ENCODE measurements at regions not wholly inside any gene's neighbourhood (a gene's known extent, or its start where the extent isn't known, plus 50 kb on each side); places are given as distances from the start of the nearest gene placed in this dataset.
A peak's percentile ranks its signal among the peaks of the same experiment; 100 is the strongest.

DNA sequence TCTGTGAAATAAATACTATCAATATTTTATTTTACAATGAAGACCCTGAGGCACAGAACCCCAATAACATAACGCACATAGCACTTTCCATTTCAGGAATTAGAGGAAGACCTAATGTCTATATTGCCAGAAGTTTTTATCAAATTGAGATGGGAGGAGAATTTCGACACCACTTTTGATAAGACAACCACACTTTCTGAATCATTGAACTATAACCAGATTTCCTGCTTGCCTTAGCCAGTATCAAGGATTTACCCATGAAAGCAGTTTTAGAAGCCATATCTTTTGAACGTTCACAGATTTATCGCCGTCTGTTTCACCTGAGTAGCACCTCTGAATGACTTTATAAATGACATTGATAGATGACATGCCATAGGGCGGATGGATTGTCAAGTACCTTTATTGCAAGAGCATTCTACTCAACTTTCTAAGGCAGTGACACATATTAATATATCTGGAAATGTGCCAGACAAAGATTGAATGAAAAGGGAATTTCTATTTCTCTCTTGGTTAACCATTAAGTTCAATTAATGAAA is 768.4 kb downstream of the LTN1 start:
- H3K4me3 ChIP-seq, result no peak overlapping the region
- no peaks in the 10 kb centered on the region for H3K9me3 ChIP-seq
- H3K27me3 ChIP-seq, result no peaks in the 10 kb centered on the region
- H3K4me1 ChIP-seq, result no peaks in the 10 kb centered on the region
- no peaks in the 10 kb centered on the region for H3K36me3 ChIP-seq
- TF ChIP-seq, protein P1, sequence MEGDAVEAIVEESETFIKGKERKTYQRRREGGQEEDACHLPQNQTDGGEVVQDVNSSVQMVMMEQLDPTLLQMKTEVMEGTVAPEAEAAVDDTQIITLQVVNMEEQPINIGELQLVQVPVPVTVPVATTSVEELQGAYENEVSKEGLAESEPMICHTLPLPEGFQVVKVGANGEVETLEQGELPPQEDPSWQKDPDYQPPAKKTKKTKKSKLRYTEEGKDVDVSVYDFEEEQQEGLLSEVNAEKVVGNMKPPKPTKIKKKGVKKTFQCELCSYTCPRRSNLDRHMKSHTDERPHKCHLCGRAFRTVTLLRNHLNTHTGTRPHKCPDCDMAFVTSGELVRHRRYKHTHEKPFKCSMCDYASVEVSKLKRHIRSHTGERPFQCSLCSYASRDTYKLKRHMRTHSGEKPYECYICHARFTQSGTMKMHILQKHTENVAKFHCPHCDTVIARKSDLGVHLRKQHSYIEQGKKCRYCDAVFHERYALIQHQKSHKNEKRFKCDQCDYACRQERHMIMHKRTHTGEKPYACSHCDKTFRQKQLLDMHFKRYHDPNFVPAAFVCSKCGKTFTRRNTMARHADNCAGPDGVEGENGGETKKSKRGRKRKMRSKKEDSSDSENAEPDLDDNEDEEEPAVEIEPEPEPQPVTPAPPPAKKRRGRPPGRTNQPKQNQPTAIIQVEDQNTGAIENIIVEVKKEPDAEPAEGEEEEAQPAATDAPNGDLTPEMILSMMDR (IDR thresholded peaks at IDR 0.05), result no peak
- intact Hi-C loops (cut with DNase I), result no loop called here
- DNase-seq (ENCODE audit: low spot score in 2 of 2), result no peak
- no peak overlapping the region for H3K27ac ChIP-seq

- TF ChIP-seq, protein P1 (IDR thresholded peaks at IDR 0.05), result no peak
- intact Hi-C loops (cut with DNase I), result no loop called here
- H3K27me3 ChIP-seq, result no peaks in the 10 kb centered on the region
- DNase-seq (ENCODE audit: low spot score in 2 of 2), result no peak
- H3K27ac ChIP-seq, result no peak overlapping the region
- H3K36me3 ChIP-seq, result no peaks in the 10 kb centered on the region
- H3K4me3 ChIP-seq, result no peak overlapping the region
- H3K4me1 ChIP-seq, result no peaks in the 10 kb centered on the region
- no peaks in the 10 kb centered on the region for H3K9me3 ChIP-seq
Measured at GRCh38 chr21:28221984-28222383, 770.7 kb downstream of the LTN1 start.

DNA sequence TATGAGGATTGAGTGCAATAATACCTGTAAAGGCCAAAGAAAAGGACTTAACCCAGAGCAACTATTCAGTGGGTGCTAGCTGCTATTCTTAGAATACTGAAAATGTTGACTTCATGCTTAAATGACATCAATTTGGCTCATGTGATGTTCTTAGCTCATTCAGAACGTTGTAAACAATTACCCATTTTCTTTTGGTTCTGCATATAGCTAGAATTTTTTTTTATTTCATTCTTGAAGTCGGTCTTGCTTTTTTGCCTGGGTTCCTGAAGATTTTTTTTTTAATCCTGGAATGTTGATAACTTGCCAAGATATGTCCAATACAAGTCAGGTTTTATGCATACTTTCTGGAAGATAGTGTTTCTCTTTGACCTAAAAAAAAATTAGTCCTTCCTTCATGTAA is 772.0 kb downstream of the LTN1 start:
- TF ChIP-seq, protein P1 (IDR thresholded peaks at IDR 0.05), result no peak
- peaks cover under 1 to 3% of the 10 kb centered on the region in 2 donors for H3K4me1 ChIP-seq
- no peaks in the 10 kb centered on the region for H3K36me3 ChIP-seq
- H3K4me3 ChIP-seq, result no peak overlapping the region
- intact Hi-C loops (cut with DNase I), result no loop called here
- H3K9me3 ChIP-seq, result no peaks in the 10 kb centered on the region
- H3K27ac ChIP-seq, result no peak overlapping the region
- DNase-seq (ENCODE audit: low spot score in 2 of 2), result no peak
- no peaks in the 10 kb centered on the region for H3K27me3 ChIP-seq

- H3K9me3 ChIP-seq, result no peaks in the 10 kb centered on the region
- DNase-seq (ENCODE audit: low spot score in 2 of 2), result no peak
- no peak overlapping the region for H3K27ac ChIP-seq
- intact Hi-C loops (cut with DNase I), result no loop called here
- H3K27me3 ChIP-seq, result no peaks in the 10 kb centered on the region
- no peaks in the 10 kb centered on the region for H3K36me3 ChIP-seq
- H3K4me3 ChIP-seq, result no peak overlapping the region
- TF ChIP-seq, protein P1 (IDR thresholded peaks at IDR 0.05), result no peak
- H3K4me1 ChIP-seq, result peaks cover 3 to 13% of the 10 kb centered on the region in 2 donors
Measured at GRCh38 chr21:28216976-28217523, 775.6 kb downstream of the LTN1 start.

DNA sequence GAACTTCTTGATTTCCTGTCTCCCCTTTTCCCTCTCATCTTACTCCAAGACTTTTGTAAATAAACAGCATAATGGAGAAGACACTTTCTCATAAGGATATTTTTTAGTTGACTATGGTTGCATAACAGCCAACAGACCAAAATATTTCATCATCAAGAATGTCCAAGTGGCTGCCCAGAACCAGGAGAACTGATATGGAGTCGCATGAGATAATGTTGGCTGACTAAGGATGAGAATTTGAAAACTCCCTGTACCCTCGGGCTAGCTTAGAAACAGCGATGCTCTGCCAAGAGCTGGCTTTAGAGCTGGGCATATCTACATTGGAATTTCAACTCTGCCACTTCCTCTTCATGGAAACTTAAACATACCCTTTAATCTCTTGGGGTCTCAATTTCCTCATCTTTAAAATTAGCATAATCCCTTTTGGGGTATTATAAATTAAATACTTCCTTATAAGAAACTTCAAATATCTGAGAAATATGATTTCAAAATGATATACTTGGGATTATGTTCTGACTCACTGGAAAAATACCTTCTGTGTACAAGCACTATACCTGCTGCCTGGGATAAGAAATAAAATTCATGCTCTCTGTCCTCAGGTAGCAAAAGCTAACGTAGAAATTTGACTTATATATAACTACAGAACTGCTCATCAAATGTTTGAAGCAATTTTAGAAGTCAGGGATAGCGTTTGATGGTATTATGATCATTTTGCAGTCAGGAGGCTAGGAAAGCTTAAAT is 777.3 kb downstream of the LTN1 start:
- H3K9me3 ChIP-seq, result no peaks in the 10 kb centered on the region
- no peaks in the 10 kb centered on the region for H3K36me3 ChIP-seq
- no peak overlapping the region for H3K4me3 ChIP-seq
- peaks cover 3 to 13% of the 10 kb centered on the region in 2 donors for H3K4me1 ChIP-seq
- TF ChIP-seq, protein P1 (IDR thresholded peaks at IDR 0.05), result no peak
- peak overlapping the region; percentile 10 to 23 for H3K27ac ChIP-seq
- no peaks in the 10 kb centered on the region for H3K27me3 ChIP-seq
- intact Hi-C loops (cut with DNase I), result no loop called here
- no peak for DNase-seq (ENCODE audit: low spot score in 2 of 2)
